Stimulated activated CD4-positive, alpha-beta T cell treated with anti-CD3 and anti-CD28 coated beads, Interleukin-4, amount 100 ng/mL, for 4 hours (primary cell): ENCODE measurements at regions not wholly inside any gene's neighbourhood (a gene's known extent, or its start where the extent isn't known, plus 50 kb on each side); places are given as distances from the start of the nearest gene placed in this dataset.

Experiments
- DNase-seq, 2 experiments: peaks; one replicate each; pipeline ENCODE4 v3.0.0-alpha.2; 2020

GRCh38 chr1:38326856-38327255 is 280.3 kb upstream of the POU3F1 start:
- no peak for DNase-seq

- DNase-seq = no peak
Measured at GRCh38 chr1:38326135-38326534, 279.5 kb upstream of the POU3F1 start.

- no peak for DNase-seq
Measured at GRCh38 chr1:38312753-38313152, 266.2 kb upstream of the POU3F1 start.

- no peak for DNase-seq
Measured at GRCh38 chr1:38310079-38310478, 263.5 kb upstream of the POU3F1 start.

- DNase-seq = no peak
Measured at GRCh38 chr1:38308780-38309179, 262.2 kb upstream of the POU3F1 start.

- no peak for DNase-seq
Measured at GRCh38 chr1:38305666-38306065, 259.1 kb upstream of the POU3F1 start.

GRCh38 chr1:38303843-38304242 is 257.2 kb upstream of the POU3F1 start:
- DNase-seq = no peak

- no peak for DNase-seq
Measured at GRCh38 chr1:38301040-38301439, 254.4 kb upstream of the POU3F1 start.

- DNase-seq = no peak
Measured at GRCh38 chr1:38300616-38301015, 254.0 kb upstream of the POU3F1 start.

- DNase-seq = no peak
Measured at GRCh38 chr1:38297842-38298241, 251.2 kb upstream of the POU3F1 start.

GRCh38 chr1:38297246-38297645 is 250.7 kb upstream of the POU3F1 start:
- DNase-seq = no peak

- no peak for DNase-seq
Measured at GRCh38 chr1:38296047-38296446, 249.5 kb upstream of the POU3F1 start.

GRCh38 chr1:38293567-38293966 is 247.0 kb upstream of the POU3F1 start:
- DNase-seq = no peak

GRCh38 chr1:38292969-38293368 is 246.4 kb upstream of the POU3F1 start:
- DNase-seq = no peak

GRCh38 chr1:38291906-38292521 is 245.4 kb upstream of the POU3F1 start:
- DNase-seq = no peak

GRCh38 chr1:38291336-38291735 is 244.7 kb upstream of the POU3F1 start:
- no peak for DNase-seq

- DNase-seq = no peak
Measured at GRCh38 chr1:38289034-38289433, 242.4 kb upstream of the POU3F1 start.

GRCh38 chr1:38287547-38287946 is 241.0 kb upstream of the POU3F1 start:
- no peak for DNase-seq

- no peak for DNase-seq
Measured at GRCh38 chr1:38287036-38287435, 240.4 kb upstream of the POU3F1 start.

GRCh38 chr1:38285807-38286530 is 239.4 kb upstream of the POU3F1 start:
- DNase-seq = no peak

- no peak for DNase-seq
Measured at GRCh38 chr1:38284953-38285352, 238.4 kb upstream of the POU3F1 start.

GRCh38 chr1:38283696-38284470 is 237.3 kb upstream of the POU3F1 start:
- DNase-seq = no peak

- DNase-seq = no peak
Measured at GRCh38 chr1:38279148-38279547, 232.6 kb upstream of the POU3F1 start.

- no peak for DNase-seq
Measured at GRCh38 chr1:38277646-38278045, 231.1 kb upstream of the POU3F1 start.
